ENCODE measurements at regions not wholly inside any gene's neighbourhood (a gene's known extent, or its start where the extent isn't known, plus 50 kb on each side); places are given as distances from the start of the nearest gene placed in this dataset.

DNA sequence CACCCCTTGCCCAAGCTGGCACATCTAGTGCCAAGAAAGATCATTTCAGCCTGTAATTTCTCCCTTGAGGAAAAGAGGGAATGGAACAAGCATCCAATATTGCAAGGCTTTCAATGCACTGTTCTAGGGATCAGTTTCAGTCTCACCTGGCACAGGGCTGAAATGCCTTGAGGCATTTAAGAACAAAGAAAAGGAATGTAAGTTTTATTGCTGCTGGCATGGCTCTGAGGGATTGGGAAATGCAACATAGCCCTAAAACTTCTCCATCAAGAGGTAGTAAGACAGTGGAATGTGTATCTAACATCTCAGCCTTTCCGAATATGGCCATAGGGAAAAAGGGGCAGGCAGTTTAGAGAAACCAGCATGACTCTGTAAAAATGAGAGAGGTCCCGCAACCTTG is 732.6 kb upstream of the LCORL start:
- no peak overlapping the region for H3K27ac ChIP-seq (replicated peaks)
- DNase-seq (ENCODE audit: low read depth in 1 of 2, low spot score in 1 of 2) = no peak
- H3K4me3 ChIP-seq (replicated peaks; ENCODE audit: insufficient read depth, low read length) = no peak overlapping the region
- no peak for TF ChIP-seq GABPA (IDR thresholded peaks at IDR 0.05; ENCODE audit: low read depth)
- TF ChIP-seq, protein P1, sequence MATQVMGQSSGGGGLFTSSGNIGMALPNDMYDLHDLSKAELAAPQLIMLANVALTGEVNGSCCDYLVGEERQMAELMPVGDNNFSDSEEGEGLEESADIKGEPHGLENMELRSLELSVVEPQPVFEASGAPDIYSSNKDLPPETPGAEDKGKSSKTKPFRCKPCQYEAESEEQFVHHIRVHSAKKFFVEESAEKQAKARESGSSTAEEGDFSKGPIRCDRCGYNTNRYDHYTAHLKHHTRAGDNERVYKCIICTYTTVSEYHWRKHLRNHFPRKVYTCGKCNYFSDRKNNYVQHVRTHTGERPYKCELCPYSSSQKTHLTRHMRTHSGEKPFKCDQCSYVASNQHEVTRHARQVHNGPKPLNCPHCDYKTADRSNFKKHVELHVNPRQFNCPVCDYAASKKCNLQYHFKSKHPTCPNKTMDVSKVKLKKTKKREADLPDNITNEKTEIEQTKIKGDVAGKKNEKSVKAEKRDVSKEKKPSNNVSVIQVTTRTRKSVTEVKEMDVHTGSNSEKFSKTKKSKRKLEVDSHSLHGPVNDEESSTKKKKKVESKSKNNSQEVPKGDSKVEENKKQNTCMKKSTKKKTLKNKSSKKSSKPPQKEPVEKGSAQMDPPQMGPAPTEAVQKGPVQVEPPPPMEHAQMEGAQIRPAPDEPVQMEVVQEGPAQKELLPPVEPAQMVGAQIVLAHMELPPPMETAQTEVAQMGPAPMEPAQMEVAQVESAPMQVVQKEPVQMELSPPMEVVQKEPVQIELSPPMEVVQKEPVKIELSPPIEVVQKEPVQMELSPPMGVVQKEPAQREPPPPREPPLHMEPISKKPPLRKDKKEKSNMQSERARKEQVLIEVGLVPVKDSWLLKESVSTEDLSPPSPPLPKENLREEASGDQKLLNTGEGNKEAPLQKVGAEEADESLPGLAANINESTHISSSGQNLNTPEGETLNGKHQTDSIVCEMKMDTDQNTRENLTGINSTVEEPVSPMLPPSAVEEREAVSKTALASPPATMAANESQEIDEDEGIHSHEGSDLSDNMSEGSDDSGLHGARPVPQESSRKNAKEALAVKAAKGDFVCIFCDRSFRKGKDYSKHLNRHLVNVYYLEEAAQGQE (IDR thresholded peaks at IDR 0.05; ENCODE audit: insufficient replicate concordance, low read depth) = no peak
- H3K27me3 ChIP-seq (ENCODE audit: insufficient read depth, poor library complexity, severe bottlenecking) = no peaks in the 10 kb centered on the region

DNA sequence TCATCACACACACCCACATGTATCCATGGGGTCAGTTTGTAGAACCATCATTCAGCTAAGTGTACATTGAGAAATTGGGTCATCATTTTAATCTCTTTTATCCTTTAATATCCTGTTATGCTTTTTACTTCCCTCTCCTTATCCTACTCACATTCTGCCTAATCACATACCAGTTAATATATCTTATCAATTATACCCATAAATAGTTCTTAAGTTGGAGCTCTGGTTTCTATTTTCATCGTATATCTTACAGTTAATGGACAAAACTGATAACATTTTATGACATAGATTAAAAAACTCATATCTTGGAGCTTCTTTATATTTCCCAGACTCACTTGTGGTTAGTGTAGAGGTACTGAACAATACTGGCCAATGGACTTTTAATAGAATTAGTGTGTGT is 729.5 kb upstream of the LCORL start:
- no peak overlapping the region for H3K4me3 ChIP-seq (replicated peaks; ENCODE audit: insufficient read depth, low read length)
- no peak for DNase-seq (ENCODE audit: low read depth in 1 of 2, low spot score in 1 of 2)
- TF ChIP-seq, protein P1 (IDR thresholded peaks at IDR 0.05; ENCODE audit: insufficient replicate concordance, low read depth) = no peak
- no peak for TF ChIP-seq GABPA (IDR thresholded peaks at IDR 0.05; ENCODE audit: low read depth)
- TF ChIP-seq, protein P2, sequence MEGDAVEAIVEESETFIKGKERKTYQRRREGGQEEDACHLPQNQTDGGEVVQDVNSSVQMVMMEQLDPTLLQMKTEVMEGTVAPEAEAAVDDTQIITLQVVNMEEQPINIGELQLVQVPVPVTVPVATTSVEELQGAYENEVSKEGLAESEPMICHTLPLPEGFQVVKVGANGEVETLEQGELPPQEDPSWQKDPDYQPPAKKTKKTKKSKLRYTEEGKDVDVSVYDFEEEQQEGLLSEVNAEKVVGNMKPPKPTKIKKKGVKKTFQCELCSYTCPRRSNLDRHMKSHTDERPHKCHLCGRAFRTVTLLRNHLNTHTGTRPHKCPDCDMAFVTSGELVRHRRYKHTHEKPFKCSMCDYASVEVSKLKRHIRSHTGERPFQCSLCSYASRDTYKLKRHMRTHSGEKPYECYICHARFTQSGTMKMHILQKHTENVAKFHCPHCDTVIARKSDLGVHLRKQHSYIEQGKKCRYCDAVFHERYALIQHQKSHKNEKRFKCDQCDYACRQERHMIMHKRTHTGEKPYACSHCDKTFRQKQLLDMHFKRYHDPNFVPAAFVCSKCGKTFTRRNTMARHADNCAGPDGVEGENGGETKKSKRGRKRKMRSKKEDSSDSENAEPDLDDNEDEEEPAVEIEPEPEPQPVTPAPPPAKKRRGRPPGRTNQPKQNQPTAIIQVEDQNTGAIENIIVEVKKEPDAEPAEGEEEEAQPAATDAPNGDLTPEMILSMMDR (IDR thresholded peaks at IDR 0.05; ENCODE audit: insufficient read depth, low read length) = no peak
- TF ChIP-seq POLR2AphosphoS5 (IDR thresholded peaks at IDR 0.05; ENCODE audit: low read depth) = no peak
- no peak for TF ChIP-seq SPI1 (IDR thresholded peaks at IDR 0.05; ENCODE audit: borderline replicate concordance, low read depth)
- H3K27me3 ChIP-seq (ENCODE audit: insufficient read depth, poor library complexity, severe bottlenecking) = no peaks in the 10 kb centered on the region
- H3K27ac ChIP-seq (replicated peaks) = no peak overlapping the region

DNA sequence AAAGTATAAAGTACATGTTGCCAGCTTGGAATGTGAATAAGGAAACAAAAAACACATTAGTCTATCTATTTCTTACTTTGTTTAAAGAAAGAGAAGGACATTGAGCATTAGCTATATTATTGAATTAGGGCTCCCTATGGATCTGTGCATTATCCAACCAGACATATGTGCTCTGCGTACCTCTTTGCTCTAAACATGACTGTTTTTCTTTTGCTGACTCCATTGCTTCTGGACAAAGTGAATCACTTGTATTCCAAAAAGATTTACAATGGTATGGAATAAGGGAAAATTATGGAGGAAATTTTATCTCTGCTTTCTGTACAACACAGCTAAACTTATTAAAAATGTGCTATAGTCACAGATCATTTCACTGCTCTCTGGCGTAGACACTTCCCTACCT is 727.8 kb upstream of the LCORL start:
- Histone ChIP-seq H3K27me3 (ENCODE audit: insufficient read depth, poor library complexity, severe bottlenecking) (no peaks in the 10 kb centered on the region), H3K27ac (replicated peaks) (no peak overlapping the region), H3K4me3 (replicated peaks; ENCODE audit: insufficient read depth, low read length) (no peak overlapping the region)
- no peak for DNase-seq (ENCODE audit: low read depth in 1 of 2, low spot score in 1 of 2)
- TF ChIP-seq, protein P2 (IDR thresholded peaks at IDR 0.05; ENCODE audit: insufficient read depth, low read length) = no peak
- TF ChIP-seq POLR2AphosphoS5 (IDR thresholded peaks at IDR 0.05; ENCODE audit: low read depth) (no peak), GABPA (IDR thresholded peaks at IDR 0.05; ENCODE audit: low read depth) (no peak), SPI1 (IDR thresholded peaks at IDR 0.05; ENCODE audit: borderline replicate concordance, low read depth) (no peak)
- TF ChIP-seq, protein P1 (IDR thresholded peaks at IDR 0.05; ENCODE audit: insufficient replicate concordance, low read depth) = no peak

DNA sequence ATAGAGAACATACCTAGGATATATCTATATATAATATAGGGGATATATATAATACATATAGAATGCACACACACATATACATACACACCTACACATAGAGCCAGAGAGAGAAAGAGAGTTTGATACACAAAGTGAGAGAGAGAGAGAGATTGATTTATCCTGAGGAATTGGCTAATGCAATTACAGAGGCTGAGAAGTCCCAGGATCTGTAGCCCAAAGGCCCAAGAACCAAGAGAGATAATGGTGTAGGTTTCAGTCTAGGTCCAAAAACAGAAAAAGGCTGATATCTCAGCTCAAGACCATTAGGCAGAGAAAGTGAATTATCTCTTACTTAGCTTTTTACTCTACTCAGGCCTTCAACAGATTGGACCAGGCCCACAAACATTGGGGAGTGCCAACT is 715.0 kb upstream of the LCORL start:
- TF ChIP-seq POLR2AphosphoS5 (IDR thresholded peaks at IDR 0.05; ENCODE audit: low read depth) (no peak), GABPA (IDR thresholded peaks at IDR 0.05; ENCODE audit: low read depth) (no peak), SPI1 (IDR thresholded peaks at IDR 0.05; ENCODE audit: borderline replicate concordance, low read depth) (no peak)
- TF ChIP-seq, protein P2 (IDR thresholded peaks at IDR 0.05; ENCODE audit: insufficient read depth, low read length) = no peak
- TF ChIP-seq, protein P1 (IDR thresholded peaks at IDR 0.05; ENCODE audit: insufficient replicate concordance, low read depth) = no peak
- Histone ChIP-seq H3K4me3 (replicated peaks; ENCODE audit: insufficient read depth, low read length) (no peak overlapping the region), H3K27me3 (ENCODE audit: insufficient read depth, poor library complexity, severe bottlenecking) (no peaks in the 10 kb centered on the region), H3K27ac (replicated peaks) (no peak overlapping the region)
- no peak for DNase-seq (ENCODE audit: low read depth in 1 of 2, low spot score in 1 of 2)

All from HL-60 (cell line).